IMR-90 (cell line): ENCODE measurements at regions not wholly inside any gene's neighbourhood (a gene's known extent, or its start where the extent isn't known, plus 50 kb on each side); places are given as distances from the start of the nearest gene placed in this dataset.

Experiments used
- BHLHE40 ChIP-seq: fragments of 150-350 bp; IDR thresholded peaks from 2 replicates; pipeline ENCODE4 v1.6.1; 2016; ENCODE audit warnings: mild to moderate bottlenecking, low read depth, low read length
- CEBPB ChIP-seq: IDR thresholded peaks from 2 replicates; pipeline ENCODE4 v1.6.1; 2012; ENCODE audit warnings: low read depth, low read length, improper control_type of control experiment
- CHD1 ChIP-seq: IDR thresholded peaks from 2 replicates; pipeline ENCODE4 v1.6.1; 2012; ENCODE audit warnings: low read depth, low read length, improper control_type of control experiment
- CTCF ChIP-seq: conservative IDR thresholded peaks from 2 replicates; pipeline ENCODE4 v1.5.1; 2012; ENCODE audit warnings: mild to moderate bottlenecking, low read depth, low read length, improper control_type of control experiment
- FOS ChIP-seq: fragments of 150-350 bp; IDR thresholded peaks from 2 replicates; pipeline ENCODE4 v1.6.1; 2016; ENCODE audit warnings: low read depth, low read length
- MAZ ChIP-seq: IDR thresholded peaks from 2 replicates; pipeline ENCODE4 v1.6.1; 2012; ENCODE audit warnings: low read depth, mild to moderate bottlenecking, low read length, improper control_type of control experiment, moderate library complexity, borderline replicate concordance
- POLR2A ChIP-seq: IDR thresholded peaks from 2 replicates; pipeline ENCODE4 v1.6.1; 2012; ENCODE audit warnings: mild to moderate bottlenecking, low read depth, low read length
- RAD21 ChIP-seq: IDR thresholded peaks from 2 replicates; pipeline ENCODE4 v1.6.1; 2012; ENCODE audit warnings: low read length, improper control_type of control experiment
- RFX5 ChIP-seq: IDR thresholded peaks from 2 replicates; pipeline ENCODE4 v1.8.0; 2012; ENCODE audit warnings: low read depth, mild to moderate bottlenecking, low read length, moderate library complexity
- TF ChIP-seq, protein P1 (sequence below): fragments of 150-350 bp; IDR thresholded peaks from 2 replicates; pipeline ENCODE4 v1.6.1; 2017; ENCODE audit warnings: mild to moderate bottlenecking, antibody characterized with exemption, low read length, low read depth

- TF ChIP-seq POLR2A: no peak
- no peak for TF ChIP-seq CTCF
- no peak for TF ChIP-seq RAD21
- no peak for TF ChIP-seq CEBPB
- no peak for TF ChIP-seq FOS
- no peak for TF ChIP-seq CHD1
- TF ChIP-seq MAZ: no peak
- TF ChIP-seq, protein P1, sequence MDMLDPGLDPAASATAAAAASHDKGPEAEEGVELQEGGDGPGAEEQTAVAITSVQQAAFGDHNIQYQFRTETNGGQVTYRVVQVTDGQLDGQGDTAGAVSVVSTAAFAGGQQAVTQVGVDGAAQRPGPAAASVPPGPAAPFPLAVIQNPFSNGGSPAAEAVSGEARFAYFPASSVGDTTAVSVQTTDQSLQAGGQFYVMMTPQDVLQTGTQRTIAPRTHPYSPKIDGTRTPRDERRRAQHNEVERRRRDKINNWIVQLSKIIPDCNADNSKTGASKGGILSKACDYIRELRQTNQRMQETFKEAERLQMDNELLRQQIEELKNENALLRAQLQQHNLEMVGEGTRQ: no peak
- TF ChIP-seq BHLHE40: no peak
- TF ChIP-seq RFX5: no peak
These were observed 128.5 kb upstream of the EDNRB start for GRCh38 chr13:78047151-78047550.
